ENCODE measurements at regions not wholly inside any gene's neighbourhood (a gene's known extent, or its start where the extent isn't known, plus 50 kb on each side); places are given as distances from the start of the nearest gene placed in this dataset.

GRCh38 chr12:92551853-92552397, 150.9 kb upstream of the PLEKHG7 start:
- TF ChIP-seq CTCF (IDR thresholded peaks at IDR 0.05), result no peak
- no peak for TF ChIP-seq HDAC2 (IDR thresholded peaks at IDR 0.05)
- no peak for TF ChIP-seq RNF2 (IDR thresholded peaks at IDR 0.05; ENCODE audit: borderline replicate concordance, low read depth)

All from A549 (cell line).